Right atrium auricular region (tissue), 2 donors: ENCODE measurements at regions not wholly inside any gene's neighbourhood (a gene's known extent, or its start where the extent isn't known, plus 50 kb on each side); places are given as distances from the start of the nearest gene placed in this dataset.
A peak's percentile ranks its signal among the peaks of the same experiment; 100 is the strongest.
"Not testable (repeated sequence)": the region's sequence is repeated elsewhere in the genome, so short reads cannot be mapped to it uniquely, and the experiment has no call there.

ENCODE experiments used
- DNase-seq: peaks from one replicate; pipeline ENCODE4 v3.0.0-alpha.2; 2019; ENCODE audit warnings: low spot score
- H3K27ac ChIP-seq, 2 donors: fragments of 200-600 bp; sonication (generic); 1 replicate in 1 of 2; 2 replicates in 1 of 2; pipeline ENCODE4 v1.5.1; 2016 to 2019
- H3K27me3 ChIP-seq, 2 donors: fragments of 200-600 bp; sonication (generic); one replicate each; pipeline versions ENCODE4 v1.5.1 to v1.6.0; 2017 to 2019
- H3K36me3 ChIP-seq: fragments of 200-600 bp; sonication (generic); one replicate; pipeline ENCODE4 v1.5.1; 2016
- H3K4me1 ChIP-seq, 2 donors: fragments of 200-600 bp; sonication (generic); one replicate each; pipeline versions ENCODE4 v1.5.1 to v1.6.0; 2017 to 2019
- H3K4me3 ChIP-seq, 2 donors: fragments of 200-600 bp; sonication (generic); 1 replicate in 1 of 2; 2 replicates in 1 of 2; pipeline ENCODE4 v1.5.1; 2017 to 2019; ENCODE audit warnings: mild to moderate bottlenecking in 1 of 2, moderate library complexity in 1 of 2
- H3K9me3 ChIP-seq, 2 donors: fragments of 200-600 bp; sonication (generic); one replicate each; pipeline ENCODE4 v1.5.1; 2019
- TF ChIP-seq, protein P1 (sequence below), 2 donors: fragments of 200-600 bp; sonication (generic); IDR thresholded peaks; one replicate each; pipeline ENCODE4 v1.5.1; 2019; ENCODE audit warnings: antibody characterized with exemption in 2 of 2

DNA sequence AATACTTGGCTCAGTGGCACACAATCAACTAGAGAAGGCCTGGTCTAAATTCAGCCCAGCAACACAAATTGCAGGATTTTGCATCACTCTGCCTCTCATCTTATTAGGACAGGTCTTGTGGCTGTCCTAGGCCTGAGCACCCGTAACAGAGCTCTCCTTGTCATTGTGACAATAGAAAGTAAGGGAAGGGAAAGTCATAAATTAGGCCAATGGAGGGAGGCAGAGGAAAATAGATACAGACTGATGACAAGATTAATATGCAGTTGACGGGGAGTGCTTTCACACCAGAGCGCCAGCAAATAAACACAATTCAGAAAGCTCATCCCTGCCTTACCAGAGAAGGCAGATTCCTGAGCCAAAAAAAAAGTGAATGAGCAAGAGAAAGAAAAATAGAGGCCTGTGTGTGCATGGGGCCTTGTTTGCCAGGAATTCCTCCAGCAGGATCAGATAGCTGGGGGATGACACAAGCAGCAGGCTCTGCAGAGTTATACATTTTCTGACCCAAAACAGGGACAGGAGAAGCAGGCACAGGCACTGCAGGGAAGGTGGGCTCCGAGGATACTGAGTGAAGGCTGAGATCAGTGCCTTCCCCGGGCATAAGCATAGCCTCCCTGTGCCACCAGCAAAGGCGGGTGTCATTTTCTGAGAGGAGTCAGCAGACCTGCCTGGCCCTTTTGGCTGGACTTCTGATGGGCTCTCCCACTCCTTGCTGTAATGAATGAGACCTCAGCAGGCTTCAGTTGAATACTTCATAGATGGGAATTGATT, 110.0 kb upstream of the SPAG17 start:
- Histone ChIP-seq H3K27me3 (no peaks in the 10 kb centered on the region), H3K4me1 (peaks cover 0 to 8% of the 10 kb centered on the region in 2 donors), H3K9me3 (no peaks in the 10 kb centered on the region), H3K36me3 (no peaks in the 10 kb centered on the region), H3K4me3 (no peak overlapping the region), H3K27ac (no peak overlapping the region)
- TF ChIP-seq, protein P1, sequence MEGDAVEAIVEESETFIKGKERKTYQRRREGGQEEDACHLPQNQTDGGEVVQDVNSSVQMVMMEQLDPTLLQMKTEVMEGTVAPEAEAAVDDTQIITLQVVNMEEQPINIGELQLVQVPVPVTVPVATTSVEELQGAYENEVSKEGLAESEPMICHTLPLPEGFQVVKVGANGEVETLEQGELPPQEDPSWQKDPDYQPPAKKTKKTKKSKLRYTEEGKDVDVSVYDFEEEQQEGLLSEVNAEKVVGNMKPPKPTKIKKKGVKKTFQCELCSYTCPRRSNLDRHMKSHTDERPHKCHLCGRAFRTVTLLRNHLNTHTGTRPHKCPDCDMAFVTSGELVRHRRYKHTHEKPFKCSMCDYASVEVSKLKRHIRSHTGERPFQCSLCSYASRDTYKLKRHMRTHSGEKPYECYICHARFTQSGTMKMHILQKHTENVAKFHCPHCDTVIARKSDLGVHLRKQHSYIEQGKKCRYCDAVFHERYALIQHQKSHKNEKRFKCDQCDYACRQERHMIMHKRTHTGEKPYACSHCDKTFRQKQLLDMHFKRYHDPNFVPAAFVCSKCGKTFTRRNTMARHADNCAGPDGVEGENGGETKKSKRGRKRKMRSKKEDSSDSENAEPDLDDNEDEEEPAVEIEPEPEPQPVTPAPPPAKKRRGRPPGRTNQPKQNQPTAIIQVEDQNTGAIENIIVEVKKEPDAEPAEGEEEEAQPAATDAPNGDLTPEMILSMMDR (IDR thresholded peaks at IDR 0.05) = no peak
- no peak for DNase-seq

GRCh38 chr1:118291661-118292060, 106.6 kb upstream of the SPAG17 start:
- H3K27me3 ChIP-seq = no peaks in the 10 kb centered on the region
- H3K9me3 ChIP-seq = no peaks in the 10 kb centered on the region
- H3K4me3 ChIP-seq = no peak overlapping the region
- DNase-seq = peak; percentile 65
- H3K4me1 ChIP-seq = peaks cover 0 to 12% of the 10 kb centered on the region in 2 donors
- H3K27ac ChIP-seq = no peak overlapping the region
- TF ChIP-seq, protein P1 (IDR thresholded peaks at IDR 0.05) = no peak
- no peaks in the 10 kb centered on the region for H3K36me3 ChIP-seq

DNA sequence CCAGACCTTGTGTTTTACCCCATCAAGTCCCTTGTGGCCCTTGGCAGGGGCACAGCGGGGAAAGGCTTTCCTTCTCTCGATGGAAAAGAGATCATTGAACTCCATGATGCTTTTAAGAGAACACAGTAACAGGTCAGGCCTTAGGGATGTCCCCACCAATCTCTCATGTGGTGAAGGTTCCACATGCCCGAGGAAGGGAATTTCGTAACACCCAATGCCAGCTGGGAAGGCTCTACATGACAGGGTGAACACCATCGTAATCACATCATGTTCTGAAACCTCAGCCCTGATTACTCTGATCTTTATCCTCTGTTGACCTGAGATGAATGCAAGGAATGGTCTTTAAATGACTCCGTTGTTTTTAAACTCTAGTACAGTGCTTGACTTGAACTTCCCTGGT, 105.5 kb upstream of the SPAG17 start:
- Histone ChIP-seq H3K4me3 (no peak overlapping the region), H3K27me3 (no peaks in the 10 kb centered on the region), H3K9me3 (no peaks in the 10 kb centered on the region), H3K27ac (no peak overlapping the region), H3K4me1 (peaks cover 0 to 12% of the 10 kb centered on the region in 2 donors), H3K36me3 (no peaks in the 10 kb centered on the region)
- TF ChIP-seq, protein P1 (IDR thresholded peaks at IDR 0.05) = no peak
- DNase-seq = no peak

DNA sequence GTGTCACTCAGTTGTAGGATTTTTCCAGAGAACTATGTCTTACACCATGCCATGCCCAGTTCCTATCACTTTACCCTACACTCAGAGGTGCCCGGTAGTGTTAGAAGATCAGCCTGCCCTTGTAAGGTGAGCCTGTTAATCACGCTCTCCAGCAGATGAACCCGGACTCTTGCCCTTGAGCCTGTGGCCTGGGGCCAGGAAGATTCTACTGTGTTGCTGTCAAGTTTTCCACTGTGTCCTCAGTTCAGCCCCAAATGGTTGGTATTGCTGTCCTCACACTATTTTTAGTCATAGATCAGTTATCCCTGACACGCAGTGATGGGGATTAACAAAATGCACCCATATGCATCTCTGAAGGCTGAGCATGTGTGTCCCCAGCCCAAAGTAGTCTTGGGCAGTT, 105.0 kb upstream of the SPAG17 start:
- Histone ChIP-seq H3K4me1 (peaks cover 0 to 12% of the 10 kb centered on the region in 2 donors), H3K27ac (no peak overlapping the region), H3K9me3 (no peaks in the 10 kb centered on the region), H3K36me3 (no peaks in the 10 kb centered on the region), H3K4me3 (no peak overlapping the region), H3K27me3 (no peaks in the 10 kb centered on the region)
- TF ChIP-seq, protein P1 (IDR thresholded peaks at IDR 0.05) = no peak
- DNase-seq = no peak

DNA sequence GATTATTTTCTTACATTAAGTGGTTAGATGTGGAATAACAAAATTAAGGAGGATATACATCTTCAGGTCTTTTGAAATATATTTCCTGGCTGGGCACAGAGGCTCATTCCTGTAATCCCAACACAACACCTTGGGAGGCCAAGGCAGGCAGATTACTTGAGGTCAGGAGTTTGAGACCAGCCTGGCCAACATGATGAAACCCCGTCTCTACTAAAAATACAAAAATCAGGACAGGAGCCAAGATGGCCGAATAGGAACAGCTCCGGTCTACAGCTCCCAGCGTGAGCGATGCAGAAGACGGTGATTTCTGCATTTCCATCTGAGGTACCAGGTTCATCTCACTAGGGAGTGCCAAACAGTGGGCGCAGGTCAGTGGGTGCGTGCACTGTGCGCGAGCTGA, 95.6 kb upstream of the SPAG17 start:
- not testable (repeated sequence) for H3K27me3 ChIP-seq, H3K36me3 ChIP-seq, DNase-seq

DNA sequence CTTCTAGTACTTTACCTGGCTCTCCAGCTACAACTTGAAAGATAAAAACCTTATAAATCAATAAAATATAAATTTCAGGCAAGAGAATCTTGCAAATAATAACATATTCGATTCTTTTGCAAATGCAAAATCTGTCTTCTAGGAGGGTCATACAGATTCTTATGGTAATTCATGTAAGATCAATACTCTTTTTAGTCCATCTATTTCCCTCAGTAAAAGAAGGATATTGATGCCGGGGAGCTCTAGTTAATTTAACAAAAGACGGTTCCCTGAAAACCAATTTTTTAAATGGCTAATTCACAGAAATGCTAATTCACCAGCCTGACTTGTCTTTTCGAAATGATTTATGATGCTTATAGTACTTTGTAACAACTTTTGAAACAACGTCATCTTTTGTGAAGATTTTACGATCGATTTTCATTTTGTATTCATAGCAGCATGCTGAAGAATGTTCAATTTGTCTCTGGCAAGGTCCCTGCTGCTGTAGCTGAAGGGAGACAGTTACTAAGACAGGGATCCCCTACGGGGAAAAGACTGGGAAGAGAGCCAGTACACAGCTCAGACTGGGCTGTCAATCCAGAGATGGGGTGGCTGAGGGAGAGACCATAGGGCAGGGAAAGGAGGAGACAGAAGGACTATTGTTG, 90.6 kb upstream of the SPAG17 start:
- no peaks in the 10 kb centered on the region for H3K27me3 ChIP-seq
- no peak for DNase-seq
- H3K36me3 ChIP-seq = no peaks in the 10 kb centered on the region
- H3K9me3 ChIP-seq = no peaks in the 10 kb centered on the region
- no peaks in the 10 kb centered on the region for H3K4me1 ChIP-seq
- no peak overlapping the region for H3K4me3 ChIP-seq
- no peak overlapping the region for H3K27ac ChIP-seq
- TF ChIP-seq, protein P1 (IDR thresholded peaks at IDR 0.05) = no peak

More for the DNA sequence above, 95.6 kb upstream of the SPAG17 start:
- H3K4me1 ChIP-seq, H3K4me3 ChIP-seq, H3K27ac ChIP-seq, H3K9me3 ChIP-seq: not testable (repeated sequence)
